Endothelial cell of umbilical vein (primary cell): ENCODE measurements at regions not wholly inside any gene's neighbourhood (a gene's known extent, or its start where the extent isn't known, plus 50 kb on each side); places are given as distances from the start of the nearest gene placed in this dataset.

Source experiments
- BruUV-seq: library from RNA; stranded (reverse); fragments of 400-500 nt; replicated peaks from 2 replicates; lab custom pipeline; 2021; lab: Mats Ljungman, UMichigan
- CTCF ChIA-PET: fragments of 300-600, 350-600 bp; sonication (Branson Sonifier 250); formaldehyde crosslinking; loops from one replicate; lab custom pipeline; 2021; ENCODE audit warnings: antibody characterized with exemption, inconsistent platforms; lab: Charles Lee
- POLR2A ChIA-PET: fragments of 300-600, 350-600 bp; sonication (Branson Sonifier 250); formaldehyde crosslinking; loops from one replicate; lab custom pipeline; 2021; ENCODE audit warnings: antibody characterized with exemption, inconsistent platforms; lab: Charles Lee
- DNase-seq: peaks from one replicate; pipeline ENCODE4 v3.0.0-alpha.2; 2011; ENCODE audit warnings: low read depth, low spot score
- FAIRE-seq: peaks from 2 replicates; lab custom pipeline; 2011; peaks lifted over from hg19 to GRCh38; lab: Jason Lieb, UNC
- H2AFZ ChIP-seq: 2 replicates; pipeline ENCODE4 v1.6.0; 2012; ENCODE audit warnings: low read depth, low read length, control low read depth, inconsistent platforms
- H3K27ac ChIP-seq: 2 replicates; pipeline ENCODE4 v1.5.1; 2011; ENCODE audit warnings: low read depth, mild to moderate bottlenecking, control low read depth, low read length, moderate library complexity; ENCODE audit not compliant: insufficient read depth
- H3K27me3 ChIP-seq, 2 experiments: 2 replicates each; pipeline versions ENCODE4 v1.6.0 to v1.6.1; 2011; ENCODE audit warnings: low read length in 2 of 2, mixed read lengths in 1 of 2; ENCODE audit not compliant: control insufficient read depth in 2 of 2, insufficient read depth in 2 of 2
- H3K36me3 ChIP-seq, 2 experiments: 2 replicates in 1 of 2; 3 replicates in 1 of 2; pipeline ENCODE4 v1.5.1; 2011; ENCODE audit warnings: low read length in 2 of 2, mild to moderate bottlenecking in 1 of 2, moderate library complexity in 1 of 2; ENCODE audit not compliant: control insufficient read depth in 2 of 2, insufficient read depth in 2 of 2; ENCODE audit errors: extremely low read depth in 1 of 2
- H3K4me1 ChIP-seq: 3 replicates; pipeline ENCODE4 v1.5.1; 2011; ENCODE audit warnings: mild to moderate bottlenecking, low read length; ENCODE audit not compliant: control insufficient read depth, insufficient read depth; ENCODE audit errors: extremely low read depth
- H3K4me2 ChIP-seq: 2 replicates; pipeline ENCODE4 v1.6.1; 2011; ENCODE audit warnings: low read length, control low read depth, mixed read lengths; ENCODE audit not compliant: insufficient read depth
- H3K4me3 ChIP-seq, 3 experiments: fragments of 200-600 bp in 1 of 3; sonication (generic), shearing (Covaris generic) in 1 of 3; replicated peaks in 1 of 3; 2 replicates each; pipeline ENCODE4 v1.5.1; 2011 to 2016; ENCODE audit warnings: control low read depth in 3 of 3, low read length in 3 of 3, mild to moderate bottlenecking in 2 of 3, inconsistent platforms in 1 of 3, low read depth in 1 of 3, moderate library complexity in 1 of 3; ENCODE audit not compliant: insufficient read depth in 1 of 3
- H3K79me2 ChIP-seq: 2 replicates; pipeline ENCODE4 v1.6.0; 2012; ENCODE audit warnings: low read length, inconsistent platforms; ENCODE audit not compliant: control insufficient read depth, insufficient read depth
- H3K9ac ChIP-seq: replicated peaks from 2 replicates; pipeline ENCODE3; 2011; ENCODE audit warnings: low read length, control low read depth; ENCODE audit not compliant: insufficient read depth; ENCODE audit errors: extremely low read depth
- H3K9me1 ChIP-seq: replicated peaks from 3 replicates; pipeline ENCODE4 v1.6.0; 2011; ENCODE audit warnings: mild to moderate bottlenecking, low read length; ENCODE audit not compliant: control insufficient read depth, insufficient read depth; ENCODE audit errors: extremely low read depth
- H3K9me3 ChIP-seq: replicated peaks from 2 replicates; pipeline ENCODE4 v1.5.1; 2012; ENCODE audit warnings: low read length, inconsistent platforms; ENCODE audit not compliant: control insufficient read depth, insufficient read depth
- H4K20me1 ChIP-seq: replicated peaks from 2 replicates; pipeline ENCODE3; 2011; ENCODE audit warnings: mild to moderate bottlenecking, low read length; ENCODE audit not compliant: control insufficient read depth, insufficient read depth; ENCODE audit errors: extremely low read depth
- CTCF ChIP-seq, 2 donors: IDR thresholded peaks; 1 replicate in 1 of 2; 2 replicates in 1 of 2; pipeline ENCODE4 v1.5.1; 2011; ENCODE audit warnings: low read length in 2 of 2, mild to moderate bottlenecking in 2 of 2, moderate library complexity in 2 of 2, control low read depth in 1 of 2, inconsistent platforms in 1 of 2, low read depth in 1 of 2; ENCODE audit not compliant: insufficient read depth in 1 of 2; ENCODE audit errors: extremely low read depth in 1 of 2
- EZH2 ChIP-seq: IDR thresholded peaks from 2 replicates; pipeline ENCODE4 v1.6.1; 2012; ENCODE audit warnings: borderline replicate concordance, low read depth, mild to moderate bottlenecking, moderate library complexity, low read length, inconsistent platforms; ENCODE audit not compliant: severe bottlenecking
- FOS ChIP-seq: IDR thresholded peaks from 2 replicates; pipeline ENCODE4 v1.6.1; 2011; ENCODE audit warnings: mild to moderate bottlenecking, low read length, moderate library complexity, borderline replicate concordance; ENCODE audit not compliant: insufficient read depth
- GATA2 ChIP-seq: IDR thresholded peaks from 2 replicates; pipeline ENCODE4 v1.7.0; 2011; ENCODE audit warnings: low read depth, mild to moderate bottlenecking, moderate library complexity, mixed read lengths, low read length; ENCODE audit not compliant: insufficient read length, insufficient read depth
- JUN ChIP-seq: IDR thresholded peaks from 2 replicates; pipeline ENCODE4 v1.6.1; 2011; ENCODE audit warnings: borderline replicate concordance, low read depth; ENCODE audit not compliant: insufficient read length, insufficient read depth
- MAX ChIP-seq: IDR thresholded peaks from 2 replicates; pipeline ENCODE4 v1.6.1; 2011; ENCODE audit not compliant: insufficient read depth, insufficient read length
- MYC ChIP-seq: IDR thresholded peaks from one replicate; pipeline ENCODE4 v1.6.1; 2011; ENCODE audit warnings: mild to moderate bottlenecking, low read depth, low read length
- POLR2A ChIP-seq: IDR thresholded peaks from 2 replicates; pipeline ENCODE4 v1.6.1; 2012; ENCODE audit warnings: low read depth, mild to moderate bottlenecking, control low read depth, low read length
- POLR2AphosphoS5 ChIP-seq: IDR thresholded peaks from 2 replicates; pipeline ENCODE4 v1.6.1; 2012; ENCODE audit warnings: low read depth, mild to moderate bottlenecking, control low read depth, low read length, moderate library complexity; ENCODE audit not compliant: insufficient read depth
- dilution Hi-C: fragments of 300-500 bp; cut with MboI; formaldehyde crosslinking; loops from one replicate; pipeline ENCODE4 v1.15.0; 2019; ENCODE audit warnings: low sequenced_read_pairs; ENCODE audit not compliant: extremely low pct_ligation_motif_present
- intact Hi-C: fragments of 100-400 bp; cut with micrococcal nuclease; formaldehyde crosslinking; loops from one replicate; pipeline ENCODE4 v1.10.0; 2022

DNA sequence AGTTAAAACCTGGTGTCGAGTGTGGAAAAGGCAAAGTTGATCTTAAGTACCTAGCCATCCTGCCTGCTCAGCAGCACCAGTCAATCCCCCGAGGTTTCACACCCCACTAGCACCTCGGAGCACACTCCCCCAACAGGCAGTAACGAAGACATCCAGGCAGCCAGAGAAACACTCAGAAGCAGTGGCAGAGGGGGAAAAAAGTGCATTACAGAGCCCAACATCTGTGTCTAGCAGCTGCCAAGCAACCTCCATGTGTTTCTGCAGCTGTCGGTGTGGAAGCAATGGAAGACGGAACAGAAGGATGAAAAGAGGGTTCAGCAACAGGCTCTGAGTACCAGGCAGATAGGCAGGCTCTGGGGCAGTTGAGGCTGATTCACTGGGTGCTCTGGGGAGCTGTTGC, 73.4 kb upstream of the PROX1 start:
- intact Hi-C loops, result no loop called here
- no peak overlapping the region for H3K9ac ChIP-seq
- no peaks in the 10 kb centered on the region for H3K27me3 ChIP-seq
- no peaks in the 10 kb centered on the region for H3K4me1 ChIP-seq
- ChIA-PET POLR2A (no interaction called here), CTCF (no interaction called here)
- no peak overlapping the region for H2AFZ ChIP-seq
- no peak for TF ChIP-seq MAX
- TF ChIP-seq MYC, result no peak
- TF ChIP-seq CTCF (IDR thresholded peaks at IDR 0.05; ENCODE audit: extremely low read depth in 1 of 2, insufficient read depth in 1 of 2, low read depth in 1 of 2, low read length in 2 of 2), result no peak
- TF ChIP-seq GATA2, result no peak
- TF ChIP-seq JUN, result no peak
- no peak for TF ChIP-seq FOS
- no peak for TF ChIP-seq POLR2AphosphoS5
- no peak for TF ChIP-seq EZH2
- no peak for TF ChIP-seq POLR2A
- H3K4me2 ChIP-seq, result no peak overlapping the region
- DNase-seq (no peak), FAIRE-seq (no peak)
- BruUV-seq, result no TSS peak
- H3K27ac ChIP-seq, result no peak overlapping the region
- no peaks in the 10 kb centered on the region for H3K9me3 ChIP-seq
- no peaks in the 10 kb centered on the region for H3K79me2 ChIP-seq
- H4K20me1 ChIP-seq, result no peaks in the 10 kb centered on the region
- dilution Hi-C loops, result no loop called here
- H3K4me3 ChIP-seq, result no peak overlapping the region
- no peaks in the 10 kb centered on the region for H3K9me1 ChIP-seq
- no peaks in the 10 kb centered on the region for H3K36me3 ChIP-seq
